Activated CD4-positive, alpha-beta T cell treated with anti-CD3 and anti-CD28 coated beads, Interleukin-10, Interleukin-2, amounts not matched to agents 100 ng/mL and 50 ng/mL, durations not matched to agents 16 hours and 8 hours (primary cell): ENCODE measurements at regions not wholly inside any gene's neighbourhood (a gene's known extent, or its start where the extent isn't known, plus 50 kb on each side); places are given as distances from the start of the nearest gene placed in this dataset.
"Not testable (repeated sequence)": the region's sequence is repeated elsewhere in the genome, so short reads cannot be mapped to it uniquely, and the experiment has no call there.

Experiments used
- DNase-seq: peaks from one replicate; pipeline ENCODE4 v3.0.0-alpha.2; 2020

DNA sequence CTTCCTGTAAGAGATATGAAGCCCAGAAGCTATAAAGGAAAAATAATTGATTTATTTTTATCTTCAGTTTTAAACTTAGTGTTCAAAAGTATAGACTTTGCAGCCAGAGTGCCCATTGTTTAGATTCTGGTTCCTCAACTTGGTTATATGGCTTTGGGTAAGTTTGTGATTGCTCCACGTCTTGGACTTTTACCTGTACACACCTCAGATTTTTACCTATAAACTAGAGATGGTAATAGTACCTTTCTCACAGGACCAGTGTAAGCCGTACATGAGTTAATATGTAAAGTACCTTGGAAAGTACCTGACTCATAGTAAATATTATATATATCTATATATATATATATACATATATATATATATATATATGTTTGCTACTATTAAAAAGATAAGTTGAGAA is 283.8 kb downstream of the RAP2B start:
- no peak for DNase-seq

DNA sequence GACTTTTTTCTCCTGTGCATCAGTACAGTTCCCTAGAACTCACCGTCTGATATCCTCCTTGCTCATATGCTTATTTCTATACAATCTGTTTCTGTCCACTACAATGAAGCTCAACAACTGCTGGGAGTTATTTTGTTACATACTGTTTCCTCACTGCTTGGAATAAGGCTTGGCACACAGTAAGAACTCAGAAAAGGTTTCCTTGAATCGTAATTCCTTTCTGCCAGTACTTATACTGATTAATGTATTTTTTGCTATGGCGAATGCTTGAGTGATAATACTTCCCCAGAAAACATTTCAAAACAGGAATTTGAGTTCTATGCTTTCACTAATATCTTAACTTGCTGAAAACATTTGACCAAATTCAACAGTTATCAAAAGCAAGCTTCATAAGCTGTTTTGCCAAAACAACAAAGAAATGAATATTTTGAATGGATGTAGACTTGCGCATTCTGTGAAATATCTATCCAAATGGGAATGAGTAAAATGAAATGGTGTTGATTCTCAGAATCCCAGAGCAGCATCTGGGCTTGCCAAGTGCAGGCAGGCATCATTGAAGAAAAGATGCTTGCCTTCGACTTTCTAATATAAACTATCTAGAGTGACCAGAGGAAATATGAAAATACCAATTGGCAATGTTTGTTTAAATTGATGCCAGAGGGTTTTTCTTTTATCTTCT is 286.3 kb downstream of the RAP2B start:
- no peak for DNase-seq

DNA sequence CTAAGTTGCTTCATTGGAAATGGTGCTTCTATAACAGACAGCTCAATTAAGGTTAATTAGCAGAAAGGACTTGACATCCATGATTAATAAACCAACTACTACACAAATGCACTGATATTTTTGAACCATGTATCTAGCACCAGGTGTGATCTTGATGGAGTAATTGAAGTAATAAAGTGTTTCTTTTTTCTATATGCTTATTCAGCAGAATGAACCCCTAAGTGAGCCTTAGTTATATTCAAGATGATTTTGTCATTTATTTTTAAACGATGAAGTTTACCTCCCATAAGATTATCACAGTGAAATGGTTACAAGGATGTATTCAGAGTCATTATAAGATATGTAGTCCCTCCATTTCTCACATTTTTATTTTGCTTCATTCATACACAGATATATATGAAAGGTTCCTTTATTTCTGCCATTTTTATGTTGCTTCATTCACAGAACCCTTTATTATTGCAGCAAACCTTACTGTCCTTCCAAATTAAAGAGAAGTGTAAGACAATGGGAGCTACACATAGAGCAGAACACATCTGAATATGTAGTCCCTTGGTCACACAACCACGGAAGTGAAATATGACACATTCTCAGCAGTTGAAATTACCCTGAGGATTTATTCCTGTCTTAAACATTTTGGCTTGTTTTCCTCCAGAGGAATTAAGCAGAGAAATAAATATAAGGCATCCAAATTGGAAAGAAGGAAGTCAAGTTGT is 295.0 kb downstream of the RAP2B start:
- DNase-seq, result no peak

DNA sequence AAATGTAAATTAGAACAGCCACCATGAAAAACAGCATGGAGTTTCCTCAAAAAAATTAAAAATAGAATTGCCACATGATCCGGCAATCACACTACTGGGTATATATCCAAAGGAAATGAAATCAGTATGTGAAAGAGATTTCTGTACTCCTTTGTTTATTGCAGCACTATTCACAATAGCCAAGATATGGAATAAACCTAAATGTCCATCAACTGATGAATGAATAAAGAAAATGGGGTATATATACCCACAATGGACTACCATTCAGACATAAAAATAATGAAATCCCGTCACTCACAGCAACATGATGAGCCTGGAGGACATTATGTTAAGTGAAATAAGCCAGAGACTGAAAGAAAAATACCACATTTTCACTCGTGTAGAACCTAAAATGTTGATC is 296.9 kb downstream of the RAP2B start:
- DNase-seq, result no peak

DNA sequence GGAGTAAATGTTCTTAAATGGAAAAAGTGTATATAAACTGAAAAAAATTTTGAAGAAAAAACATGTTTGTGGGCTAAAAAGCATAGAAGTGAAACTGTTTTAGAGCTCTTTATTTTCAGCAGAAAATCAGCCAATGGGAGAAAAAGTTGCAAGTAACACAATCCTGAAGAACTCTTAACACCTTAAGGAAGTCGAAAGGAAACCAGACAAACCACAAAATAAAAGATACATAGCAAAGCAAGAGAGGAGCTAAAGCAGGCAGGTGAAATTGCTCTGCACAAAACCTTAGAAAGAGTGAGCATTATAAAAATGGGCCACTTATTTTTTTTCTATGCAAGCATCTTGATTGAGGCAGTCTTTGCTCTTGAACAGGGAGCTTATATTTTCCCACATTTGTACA is 300.5 kb downstream of the RAP2B start:
- no peak for DNase-seq

DNA sequence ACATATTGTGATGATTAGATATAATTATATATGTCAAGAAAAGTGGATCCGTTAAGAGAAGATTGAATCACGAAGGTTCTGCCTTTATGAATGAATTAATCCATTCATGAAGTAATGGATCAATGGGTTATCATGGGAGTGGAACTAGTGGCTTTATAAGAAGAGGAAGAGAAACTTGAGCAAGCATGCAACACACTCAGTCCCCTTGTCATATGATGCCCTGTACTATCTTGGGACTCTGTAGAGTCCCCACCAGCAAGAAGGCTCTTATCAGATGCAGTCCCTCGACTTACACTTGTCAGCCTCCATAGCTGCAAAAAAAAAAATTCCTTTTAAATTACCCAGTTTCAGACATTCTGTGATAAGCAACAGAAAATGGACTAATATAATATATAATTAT is 301.9 kb downstream of the RAP2B start:
- DNase-seq, result no peak

DNA sequence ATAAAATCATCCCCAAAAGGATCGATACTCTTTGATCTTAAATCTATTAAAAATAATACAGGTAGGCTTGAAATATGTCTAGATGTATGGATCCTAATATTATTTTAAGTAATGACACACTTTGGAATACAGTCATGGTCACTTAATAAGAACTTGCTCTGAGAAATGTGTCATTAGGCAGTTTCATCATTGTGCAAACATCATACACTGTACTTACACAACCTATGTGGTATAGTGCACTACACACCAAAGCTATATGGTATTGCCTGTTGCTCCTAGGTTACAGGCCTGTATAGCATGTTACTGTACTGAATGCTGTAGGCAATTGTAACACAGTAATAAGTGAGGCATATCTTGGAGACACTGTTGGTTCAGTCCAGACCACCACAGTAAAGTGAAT is 307.1 kb downstream of the RAP2B start:
- no peak for DNase-seq

DNA sequence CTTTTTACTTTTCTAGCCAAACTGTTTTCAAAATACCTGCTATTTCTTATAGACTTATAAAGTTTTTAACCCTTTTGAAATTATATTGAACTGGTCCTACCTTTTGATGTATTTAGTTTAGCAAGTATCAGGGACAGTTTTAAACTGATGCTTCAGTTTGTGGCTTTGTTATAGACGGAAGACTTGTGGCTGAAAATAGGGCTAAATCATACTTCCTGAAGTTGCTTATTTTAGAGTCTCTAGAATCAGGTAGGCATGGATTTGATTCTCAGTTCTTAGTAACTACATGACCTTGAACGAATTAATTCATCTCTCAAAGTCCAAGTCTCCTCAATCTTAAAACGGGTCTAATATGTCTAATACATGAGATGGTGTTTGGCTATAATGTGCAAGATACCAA is 322.8 kb downstream of the RAP2B start:
- peak; percentile 4 for DNase-seq

DNA sequence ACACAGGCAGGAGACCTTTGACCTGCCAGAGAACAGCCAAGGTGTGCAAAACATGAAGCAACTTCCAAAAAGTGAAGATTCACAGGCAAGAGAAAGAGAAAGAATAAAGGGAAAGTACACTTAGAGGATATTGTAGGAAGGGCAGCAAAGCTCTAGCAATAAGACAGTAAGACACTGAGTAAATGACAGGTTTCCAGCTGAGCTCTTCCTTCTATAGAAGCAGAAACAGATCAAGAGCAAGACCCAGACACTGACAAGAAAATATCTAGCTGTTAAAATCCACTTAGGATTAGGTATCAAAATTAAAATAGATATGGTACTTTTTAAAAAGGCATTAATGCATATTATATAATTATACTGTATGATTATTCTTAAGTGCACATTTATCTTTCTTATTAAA is 333.4 kb downstream of the RAP2B start:
- no peak for DNase-seq

DNA sequence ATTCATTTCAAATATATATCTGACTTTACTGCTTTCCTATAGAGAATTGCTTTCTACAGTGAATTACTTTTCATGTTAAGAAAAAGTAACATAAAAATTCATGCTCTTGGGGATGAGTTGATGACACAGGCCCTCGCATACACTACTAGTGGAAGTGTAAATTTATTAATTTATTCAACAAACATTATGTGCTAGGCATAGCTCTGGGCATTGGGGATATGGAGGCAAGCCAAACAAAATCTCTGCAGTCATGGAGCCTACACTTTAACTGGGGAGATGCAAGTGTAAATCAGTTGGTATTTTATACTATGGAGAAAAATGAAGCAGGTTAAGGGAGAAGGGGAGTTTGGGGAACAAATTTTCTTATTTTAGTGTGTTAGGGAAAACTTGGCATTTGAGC is 340.7 kb downstream of the RAP2B start:
- no peak for DNase-seq

DNA sequence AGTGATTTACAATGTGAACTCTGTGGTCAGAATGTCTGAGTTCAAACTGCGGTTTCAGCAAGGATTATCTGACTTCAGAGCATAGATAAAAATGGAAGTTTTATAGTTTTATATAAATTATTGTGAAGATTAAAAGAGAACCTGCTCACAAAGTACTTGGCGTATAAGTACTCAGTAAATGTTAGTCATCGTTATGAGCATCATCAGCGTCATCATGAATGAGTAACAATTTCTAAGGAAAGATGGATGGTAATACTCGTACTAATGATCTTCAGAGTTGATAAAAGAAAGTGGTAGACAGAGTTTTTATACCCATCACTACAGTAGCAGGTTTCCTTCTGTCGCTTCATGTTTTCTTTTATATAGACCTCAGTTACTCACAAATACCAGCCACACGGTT is 341.8 kb downstream of the RAP2B start:
- no peak for DNase-seq

DNA sequence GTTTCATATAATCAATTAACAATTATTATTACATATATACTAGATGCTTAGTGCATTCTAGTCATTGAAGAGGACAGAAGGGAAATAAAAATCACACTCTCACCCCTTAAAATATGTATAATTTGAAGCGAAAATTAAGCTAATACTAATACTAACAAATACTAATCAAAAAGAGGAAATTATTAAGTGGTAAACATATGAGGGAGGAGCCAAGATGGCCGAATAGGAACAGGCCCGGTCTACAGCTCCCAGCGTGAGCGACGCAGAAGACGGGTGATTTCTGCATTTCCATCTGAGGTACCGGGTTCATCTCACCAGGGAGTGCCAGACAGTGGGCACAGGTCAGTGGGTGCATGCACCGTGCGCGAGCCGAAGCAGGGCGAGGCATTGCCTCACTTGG is 344.2 kb downstream of the RAP2B start:
- DNase-seq, result not testable (repeated sequence)

DNA sequence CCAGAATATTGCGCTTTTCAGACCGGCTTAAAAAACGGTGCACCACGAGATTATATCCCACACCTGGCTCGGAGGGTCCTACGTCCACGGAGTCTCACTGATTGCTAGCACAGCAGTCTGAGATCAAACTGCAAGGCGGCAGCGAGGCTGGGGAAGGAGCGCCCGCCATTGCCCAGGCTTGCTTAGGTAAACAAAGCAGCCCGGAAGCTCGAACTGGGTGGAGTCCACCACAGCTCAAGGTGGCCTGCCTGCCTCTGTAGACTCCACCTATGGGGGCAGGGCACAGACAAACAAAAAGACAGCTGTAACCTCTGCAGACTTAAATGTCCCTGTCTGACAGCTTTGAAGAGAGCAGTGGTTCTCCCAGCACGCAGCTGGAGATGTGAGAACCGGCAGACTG is 344.7 kb downstream of the RAP2B start:
- not testable (repeated sequence) for DNase-seq

DNA sequence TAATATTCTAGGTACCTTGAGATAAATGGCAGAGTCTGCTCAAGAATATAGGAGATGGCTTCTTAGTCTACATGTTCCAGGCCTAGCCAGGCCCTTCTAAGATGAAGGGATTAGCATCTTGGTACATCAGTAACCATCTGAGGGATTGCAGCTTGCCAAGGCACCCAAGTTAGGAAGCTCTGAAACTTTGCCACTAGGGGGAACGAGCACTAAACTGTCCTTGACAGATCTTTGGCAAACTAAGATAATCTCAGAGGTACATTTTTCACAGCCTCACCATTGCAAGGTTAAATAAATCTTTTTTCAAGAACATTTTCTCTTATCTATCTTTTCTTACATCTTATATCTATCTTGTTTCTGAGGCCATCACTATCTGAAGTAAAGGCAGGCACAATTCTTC is 351.2 kb downstream of the RAP2B start:
- peak; percentile 4 for DNase-seq

DNA sequence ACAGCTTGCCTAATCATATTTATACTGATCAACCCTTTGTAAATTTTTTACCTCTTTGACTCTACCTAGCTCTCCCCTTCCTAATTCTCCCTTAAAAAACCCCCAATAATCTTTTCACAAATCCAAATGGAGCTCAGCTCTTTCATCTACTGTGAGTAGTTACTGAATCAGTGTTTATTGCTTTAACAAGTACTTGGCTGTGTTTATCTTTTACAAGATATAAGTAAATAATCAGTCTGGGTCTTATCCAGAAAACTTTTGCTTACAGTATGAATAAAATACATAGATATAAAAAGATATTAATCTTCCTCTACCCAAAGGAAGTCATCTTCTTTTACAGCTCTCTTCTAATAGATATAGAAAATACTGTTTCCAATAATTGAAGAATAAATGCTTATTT is 366.4 kb downstream of the RAP2B start:
- DNase-seq, result no peak

DNA sequence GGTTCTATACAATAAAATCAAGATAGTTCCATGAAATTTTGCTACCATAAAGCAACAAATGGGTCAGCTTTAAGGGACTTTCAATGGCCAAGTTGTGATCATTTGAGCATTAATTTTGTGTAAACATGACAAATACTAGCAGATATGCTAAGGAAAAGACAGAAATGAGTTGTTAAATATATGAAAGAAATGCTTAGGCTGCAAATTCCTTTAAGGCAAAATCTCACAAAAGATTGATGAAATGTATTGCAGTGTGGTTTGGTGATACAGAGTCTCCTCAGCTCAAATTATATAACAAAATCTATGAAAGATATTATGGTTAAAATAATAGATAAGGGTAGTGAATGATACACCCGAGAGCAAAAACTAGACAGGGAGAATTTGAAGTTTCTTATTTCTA is 377.2 kb downstream of the RAP2B start:
- no peak for DNase-seq

DNA sequence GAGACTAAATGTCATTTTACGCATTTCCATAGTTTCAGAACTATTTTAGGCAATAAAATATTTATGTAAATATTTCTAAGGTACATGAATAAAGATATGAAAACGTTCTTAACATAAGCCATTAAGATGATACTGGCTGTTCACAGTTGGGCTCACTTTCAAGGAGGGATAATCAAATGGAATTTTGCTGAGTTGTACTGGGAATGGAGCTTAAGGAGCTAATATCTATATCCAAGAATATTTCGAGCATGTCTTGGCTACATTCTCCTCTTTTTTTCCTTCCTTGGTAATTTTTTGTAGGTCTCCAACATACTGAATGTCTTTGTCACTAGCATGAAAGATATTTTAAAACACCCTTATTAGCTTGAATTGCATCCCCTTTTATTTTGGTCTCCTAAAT is 383.4 kb downstream of the RAP2B start:
- DNase-seq, result no peak

DNA sequence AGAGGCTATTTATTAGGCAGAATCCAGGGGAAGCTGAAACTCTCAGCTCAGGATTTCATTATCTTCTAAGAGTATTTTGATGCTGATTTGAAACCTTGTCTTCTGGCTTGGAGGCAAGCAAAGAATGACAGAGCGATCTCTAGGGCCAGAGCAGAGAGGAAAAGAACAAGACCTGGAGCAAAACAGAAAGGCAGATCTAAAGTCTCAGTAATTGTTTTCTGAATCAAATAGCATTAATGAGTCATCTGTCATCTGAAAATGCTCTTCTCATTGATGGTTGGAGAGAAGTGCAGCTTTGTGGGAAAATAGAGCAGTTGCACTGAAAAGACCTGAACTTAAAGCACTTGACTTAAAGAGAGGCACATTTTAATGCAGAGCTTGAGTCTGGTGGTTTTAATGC is 385.9 kb downstream of the RAP2B start:
- DNase-seq, result no peak

DNA sequence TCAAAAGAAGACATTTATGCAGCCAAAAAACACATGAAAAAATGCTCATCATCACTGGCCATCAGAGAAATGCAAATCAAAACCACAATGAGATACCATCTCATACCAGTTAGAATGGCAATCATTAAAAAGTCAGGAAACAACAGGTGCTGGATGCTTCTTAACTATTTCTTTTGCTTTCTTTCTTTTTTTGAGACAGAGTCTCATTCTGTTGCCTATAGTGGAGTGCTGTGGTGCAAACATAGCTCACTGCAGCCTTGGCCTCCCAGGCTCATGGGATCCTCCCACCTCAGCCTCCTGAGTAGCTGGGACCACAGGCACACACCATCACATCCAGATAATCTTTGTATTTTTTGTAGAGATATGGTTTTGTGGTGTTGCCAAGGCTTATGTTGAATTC is 387.7 kb downstream of the RAP2B start:
- not testable (repeated sequence) for DNase-seq

DNA sequence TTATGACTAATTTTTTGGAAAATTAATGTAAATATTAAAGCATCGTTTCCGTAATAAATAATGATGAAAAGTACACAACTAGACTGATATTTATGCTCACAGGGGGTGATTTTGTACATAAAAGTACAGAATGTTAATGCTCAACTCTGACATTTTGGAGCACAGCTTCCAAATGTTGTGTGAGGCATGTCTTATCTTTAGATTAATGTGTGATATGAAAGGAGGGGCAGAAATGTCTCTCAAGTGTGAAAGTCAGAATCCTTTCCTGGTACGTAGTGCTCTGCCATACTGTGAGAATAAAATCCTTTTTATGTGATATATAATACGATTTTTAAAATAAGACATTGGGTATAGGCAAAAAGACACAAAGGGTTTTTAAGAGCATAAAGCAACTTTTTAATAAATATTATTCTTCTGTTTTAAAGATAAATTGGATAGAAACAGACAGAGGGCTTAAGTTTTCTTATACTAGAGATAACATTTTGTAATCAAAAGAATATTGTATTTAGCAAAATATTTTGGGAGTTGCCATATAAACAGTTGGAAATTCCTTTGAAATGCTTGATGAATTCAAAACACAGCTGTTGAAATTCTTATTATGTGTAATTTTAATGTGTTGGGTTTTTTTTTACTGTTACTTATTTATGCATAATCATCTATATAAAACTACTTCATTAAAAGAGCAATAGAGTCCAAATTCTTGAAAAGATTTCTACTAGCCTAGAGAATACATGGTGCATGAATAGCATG is 389.7 kb downstream of the RAP2B start:
- DNase-seq, result no peak

DNA sequence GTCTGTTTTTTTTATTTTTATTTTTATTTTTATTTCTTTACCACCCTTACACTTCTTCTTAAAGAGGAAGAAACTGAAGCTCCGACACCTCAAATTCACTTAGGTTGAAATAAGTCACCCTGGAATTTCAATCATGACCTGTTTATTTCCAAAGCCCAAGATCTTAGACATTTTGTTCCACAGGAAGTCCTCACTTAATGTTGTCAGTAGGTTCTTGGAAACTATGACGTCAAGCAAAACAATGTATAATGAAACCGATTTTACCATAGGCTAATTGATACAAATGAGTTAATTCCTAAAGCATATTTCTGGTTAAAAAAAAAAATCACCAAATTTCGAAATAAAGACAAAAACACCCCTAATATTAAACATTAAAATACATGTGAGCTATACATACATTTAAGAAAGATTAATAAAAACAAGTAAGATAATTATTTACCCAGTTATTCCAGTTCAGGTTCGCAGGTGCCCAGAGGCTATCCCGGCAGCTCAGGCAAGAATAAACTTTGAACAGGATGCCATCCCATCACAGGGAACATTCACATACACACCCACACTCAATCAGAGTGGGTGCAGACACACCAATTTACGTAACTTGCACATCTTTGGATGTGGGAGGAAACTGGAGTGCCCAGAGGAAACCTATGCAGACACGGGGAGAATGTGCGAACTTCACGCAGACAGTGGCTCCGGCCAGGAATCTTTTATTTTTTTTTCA is 391.0 kb downstream of the RAP2B start:
- peak; percentile 11 for DNase-seq

DNA sequence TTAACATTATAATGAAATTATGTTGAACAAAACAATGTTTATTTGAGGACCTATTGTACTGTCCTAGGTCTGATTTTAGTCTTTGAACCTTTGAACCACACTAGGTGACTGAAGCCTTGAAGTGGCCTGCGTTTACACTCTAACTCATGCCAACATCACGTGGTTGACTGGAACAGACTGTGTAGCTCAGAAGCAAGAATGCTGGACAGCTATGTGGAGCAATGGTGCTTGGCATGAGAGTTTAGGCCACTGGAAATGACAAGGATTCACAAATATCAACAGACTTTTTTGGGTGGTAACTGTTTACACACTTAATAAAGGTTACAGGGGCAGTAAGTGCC is 391.5 kb downstream of the RAP2B start:
- no peak for DNase-seq

DNA sequence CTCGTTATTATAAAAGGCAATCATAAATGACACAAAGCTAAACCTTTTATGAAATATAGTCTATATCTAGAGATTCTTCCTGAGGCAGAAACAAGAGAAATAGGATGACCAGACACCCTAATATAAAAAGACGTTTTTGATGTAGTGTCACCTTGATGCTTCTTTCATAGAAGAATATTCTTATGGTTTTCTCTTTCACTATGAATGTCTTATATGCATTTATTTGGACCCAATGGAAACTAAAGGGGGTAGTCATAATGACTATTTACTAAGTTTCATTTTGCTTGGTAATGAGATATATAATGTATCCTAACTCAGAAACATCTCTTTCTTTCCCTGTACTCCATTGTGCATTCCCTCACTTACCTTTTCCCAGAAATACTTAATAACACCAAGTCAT is 393.9 kb downstream of the RAP2B start:
- DNase-seq, result peak; percentile 12

DNA sequence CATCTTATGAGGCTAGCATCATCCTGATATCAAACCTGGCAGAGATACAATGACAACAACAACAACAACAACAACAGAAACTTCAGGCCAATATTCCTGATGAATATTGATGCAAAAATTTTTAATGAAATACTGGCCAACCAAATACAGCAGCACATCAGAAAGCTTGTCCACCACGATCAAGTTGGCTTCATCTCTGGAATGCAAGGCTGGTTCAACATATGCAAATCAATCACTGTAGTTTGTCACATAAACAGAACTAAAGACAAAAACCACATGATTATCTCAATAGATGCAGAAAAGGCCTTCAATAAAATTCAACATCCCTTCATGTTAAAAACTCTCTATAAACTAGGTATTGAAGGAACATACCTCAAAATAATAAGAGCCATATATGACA is 397.3 kb downstream of the RAP2B start:
- not testable (repeated sequence) for DNase-seq
